Spleen (tissue), 11 donors: ENCODE measurements at regions not wholly inside any gene's neighbourhood (a gene's known extent, or its start where the extent isn't known, plus 50 kb on each side); places are given as distances from the start of the nearest gene placed in this dataset.
"Not testable (repeated sequence)": the region's sequence is repeated elsewhere in the genome, so short reads cannot be mapped to it uniquely, and the experiment has no call there.

Experiments used
- DNase-seq: peaks from one replicate; pipeline ENCODE4 v3.0.0-alpha.2; 2020
- H3K27ac ChIP-seq, 8 donors: fragments of 200-600 bp; sonication (generic) in 7 of 8; 1 replicate in 4 of 8; 2 replicates in 4 of 8; pipeline versions ENCODE4 v1.5.0 to v1.8.0; 2016 to 2021; ENCODE audit warnings: inconsistent platforms in 4 of 8, mild to moderate bottlenecking in 4 of 8, moderate library complexity in 1 of 8
- H3K27me3 ChIP-seq, 7 donors: fragments of 200-600 bp; sonication (generic) in 6 of 7; replicated peaks in 1 of 7; 1 replicate in 4 of 7; 2 replicates in 3 of 7; pipeline versions ENCODE4 v1.5.0 to v1.8.0; 2016 to 2021; ENCODE audit warnings: inconsistent platforms in 3 of 7, mild to moderate bottlenecking in 1 of 7
- H3K36me3 ChIP-seq, 6 donors: fragments of 200-600 bp; sonication (generic) in 5 of 6; 1 replicate in 4 of 6; 2 replicates in 2 of 6; pipeline versions ENCODE4 v1.5.0 to v1.8.0; 2016 to 2021; ENCODE audit warnings: inconsistent platforms in 2 of 6
- H3K4me1 ChIP-seq, 6 donors: fragments of 200-600 bp; sonication (generic) in 5 of 6; 1 replicate in 3 of 6; 2 replicates in 3 of 6; pipeline versions ENCODE4 v1.5.0 to v1.8.0; 2016 to 2021; ENCODE audit warnings: inconsistent platforms in 3 of 6
- H3K4me3 ChIP-seq, 8 donors: fragments of 200-600 bp; sonication (generic) in 7 of 8; 1 replicate in 4 of 8; 2 replicates in 4 of 8; pipeline versions ENCODE4 v1.5.0 to v1.8.0; 2016 to 2021; ENCODE audit warnings: inconsistent platforms in 4 of 8, mild to moderate bottlenecking in 4 of 8, moderate library complexity in 2 of 8
- H3K9me3 ChIP-seq, 8 donors: fragments of 200-600 bp; sonication (generic) in 7 of 8; 1 replicate in 4 of 8; 2 replicates in 4 of 8; pipeline versions ENCODE4 v1.5.0 to v1.8.0; 2016 to 2021; ENCODE audit warnings: inconsistent platforms in 4 of 8
- POLR2A ChIP-seq, 3 donors: fragments of 450-650 bp; IDR thresholded peaks; one replicate each; pipeline ENCODE4 v1.5.1; 2017; ENCODE audit warnings: antibody characterized with exemption in 3 of 3, mild to moderate bottlenecking in 1 of 3
- POLR2AphosphoS5 ChIP-seq, 3 donors: sonication (generic); formaldehyde crosslinking; IDR thresholded peaks; one replicate each; pipeline ENCODE4 v1.5.1; 2017; ENCODE audit warnings: antibody characterized with exemption in 3 of 3
- WGBS, 5 donors: extraction: QIAGEN DNeasy Blood & Tissue Kit in 3 of 5; methylation state at CpG; one replicate each; pipeline versions ENCODE4 v1.1.5 to v1.1.7; 2013 to 2018; 5-methylcytosine and 5-hydroxymethylcytosine counted together
- intact Hi-C: fragments of 100-400 bp; cut with DNase I; formaldehyde crosslinking; loops from one replicate; pipeline ENCODE4 v1.15.0; 2023; ENCODE audit warnings: low total_unique reads
- TF ChIP-seq, protein P1 (sequence below), 11 experiments: fragments of 200-600 bp in 7 of 11; fragments of 450-650 bp in 4 of 11; sonication (generic) in 4 of 11; IDR thresholded peaks in 8 of 11; conservative IDR thresholded peaks in 3 of 11; 1 replicate in 7 of 11; 2 replicates in 4 of 11; pipeline versions ENCODE4 v1.4.0 to v1.8.0; 2016 to 2021; ENCODE audit warnings: antibody characterized with exemption in 11 of 11, inconsistent platforms in 4 of 11, mild to moderate bottlenecking in 1 of 11
- donor health status: healthy with polysubstance abuse.
- donor health status: DM: no; HTN: no; CAD: no; lungs with moderate emphysema.
- donor health status: DM: no; HTN: no; CAD: no.
- donor health status: Bipolar disorder and iron deficiency.
- donor health status: healthy.
- donor health status: DM: no; HTN: no; CAD: no.
- donor health status: DM: yes; HTN: yes; CAD: no.

DNA sequence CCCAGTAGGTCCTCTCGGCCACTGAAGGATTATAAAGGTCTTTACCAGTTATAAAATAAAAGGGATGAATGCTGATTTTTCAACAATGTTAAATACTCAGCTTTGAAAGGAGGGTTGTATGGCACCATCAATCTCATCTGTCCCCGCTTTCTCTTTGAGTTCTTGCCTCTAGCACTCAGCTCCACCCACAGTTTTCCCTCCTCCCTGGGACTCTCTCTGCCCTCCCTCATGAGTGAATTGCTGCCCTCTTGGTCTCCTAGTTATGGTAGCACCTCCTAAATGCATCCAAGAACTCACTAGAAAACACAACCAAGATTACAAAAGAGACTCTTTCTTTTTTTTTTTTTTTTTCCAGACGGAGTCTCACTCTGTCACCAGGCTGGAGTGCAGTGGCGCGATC is 91.0 kb downstream of the TEX35 start:
- WGBS, 5 donors: 90 to 99% (median 94%) methylated on average over 5 of the region's 5 CpGs
- H3K27me3 ChIP-seq: no peaks in the 10 kb centered on the region
- H3K27ac ChIP-seq: peak overlapping the region in 5 of 8 donors; percentile 76 to 89 (median 81)
- H3K9me3 ChIP-seq: no peaks in the 10 kb centered on the region
- TF ChIP-seq POLR2AphosphoS5 (IDR thresholded peaks at IDR 0.05) (no peak), POLR2A (IDR thresholded peaks at IDR 0.05) (no peak)
- TF ChIP-seq, protein P1, sequence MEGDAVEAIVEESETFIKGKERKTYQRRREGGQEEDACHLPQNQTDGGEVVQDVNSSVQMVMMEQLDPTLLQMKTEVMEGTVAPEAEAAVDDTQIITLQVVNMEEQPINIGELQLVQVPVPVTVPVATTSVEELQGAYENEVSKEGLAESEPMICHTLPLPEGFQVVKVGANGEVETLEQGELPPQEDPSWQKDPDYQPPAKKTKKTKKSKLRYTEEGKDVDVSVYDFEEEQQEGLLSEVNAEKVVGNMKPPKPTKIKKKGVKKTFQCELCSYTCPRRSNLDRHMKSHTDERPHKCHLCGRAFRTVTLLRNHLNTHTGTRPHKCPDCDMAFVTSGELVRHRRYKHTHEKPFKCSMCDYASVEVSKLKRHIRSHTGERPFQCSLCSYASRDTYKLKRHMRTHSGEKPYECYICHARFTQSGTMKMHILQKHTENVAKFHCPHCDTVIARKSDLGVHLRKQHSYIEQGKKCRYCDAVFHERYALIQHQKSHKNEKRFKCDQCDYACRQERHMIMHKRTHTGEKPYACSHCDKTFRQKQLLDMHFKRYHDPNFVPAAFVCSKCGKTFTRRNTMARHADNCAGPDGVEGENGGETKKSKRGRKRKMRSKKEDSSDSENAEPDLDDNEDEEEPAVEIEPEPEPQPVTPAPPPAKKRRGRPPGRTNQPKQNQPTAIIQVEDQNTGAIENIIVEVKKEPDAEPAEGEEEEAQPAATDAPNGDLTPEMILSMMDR (IDR thresholded peaks at IDR 0.05 in 8 of 11, conservative IDR thresholded peaks at IDR 0.05 in 3 of 11): no peak
- no peaks in the 10 kb centered on the region for H3K36me3 ChIP-seq
- H3K4me3 ChIP-seq: no peak overlapping the region
- intact Hi-C loops: no loop called here
- peaks cover 5 to 55% (median 25%) of the 10 kb centered on the region in 6 donors for H3K4me1 ChIP-seq
- no peak for DNase-seq

GRCh38 chr1:178606839-178607238 is 93.9 kb downstream of the TEX35 start:
- Histone ChIP-seq H3K27ac (peak overlapping the region; percentile 63 to 89 (median 78)), H3K4me3 (no peak overlapping the region), H3K27me3 (no peaks in the 10 kb centered on the region), H3K4me1 (peaks cover 6 to 61% (median 30%) of the 10 kb centered on the region in 6 donors), H3K9me3 (no peaks in the 10 kb centered on the region), H3K36me3 (no peaks in the 10 kb centered on the region)
- WGBS, 5 donors: 85 to 98% (median 92%) methylated on average over 2 of the region's 2 CpGs
- no peak for DNase-seq
- intact Hi-C loops: no loop called here
- TF ChIP-seq, protein P1 (IDR thresholded peaks at IDR 0.05 in 8 of 11, conservative IDR thresholded peaks at IDR 0.05 in 3 of 11): no peak

DNA sequence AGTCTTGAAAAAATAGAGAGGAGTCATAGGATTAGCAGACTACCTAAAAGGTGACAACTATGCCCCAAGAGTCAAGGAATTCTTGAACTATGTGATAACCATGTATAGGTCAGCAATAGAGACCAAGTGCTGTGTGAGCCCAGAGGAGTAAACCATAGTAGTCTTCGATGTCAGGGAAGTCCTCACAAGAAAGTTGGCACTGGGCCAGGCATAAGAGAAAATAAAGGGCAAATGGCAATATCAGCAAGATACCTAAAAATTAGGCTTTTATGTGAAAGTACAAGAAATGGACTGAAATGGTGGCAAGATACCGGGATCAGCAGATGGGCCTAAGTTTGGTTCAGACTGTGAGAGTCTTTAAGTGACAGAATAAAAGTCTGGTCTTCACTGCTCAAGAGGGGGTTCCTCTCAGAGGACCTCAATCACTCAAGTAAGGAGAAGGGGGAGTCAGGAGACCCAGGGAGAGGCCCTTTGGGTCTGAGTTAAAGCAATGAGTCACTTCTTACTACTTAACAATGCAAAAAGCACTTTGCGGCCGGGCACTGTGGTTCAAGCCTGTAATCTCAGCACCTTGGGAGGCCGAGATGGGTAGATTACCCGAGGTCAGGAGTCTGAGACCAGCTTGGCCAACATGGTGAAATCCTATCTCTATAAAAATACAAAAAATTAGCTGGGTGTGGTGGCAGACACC is 95.0 kb downstream of the TEX35 start:
- 47 to 59% (median 55%) methylated on average over 6 of the region's 6 CpGs for WGBS, 5 donors
- no peaks in the 10 kb centered on the region for H3K27me3 ChIP-seq
- peak overlapping the region in 7 of 8 donors; percentile 70 to 89 (median 80) for H3K27ac ChIP-seq
- H3K4me3 ChIP-seq: no peak overlapping the region
- intact Hi-C loops: no loop called here
- H3K4me1 ChIP-seq: peaks cover 6 to 61% (median 30%) of the 10 kb centered on the region in 6 donors
- no peak for TF ChIP-seq POLR2A (IDR thresholded peaks at IDR 0.05)
- no peak for TF ChIP-seq POLR2AphosphoS5 (IDR thresholded peaks at IDR 0.05)
- TF ChIP-seq, protein P1 (IDR thresholded peaks at IDR 0.05 in 8 of 11, conservative IDR thresholded peaks at IDR 0.05 in 3 of 11): no peak
- no peaks in the 10 kb centered on the region for H3K36me3 ChIP-seq
- DNase-seq: no peak
- no peaks in the 10 kb centered on the region for H3K9me3 ChIP-seq

DNA sequence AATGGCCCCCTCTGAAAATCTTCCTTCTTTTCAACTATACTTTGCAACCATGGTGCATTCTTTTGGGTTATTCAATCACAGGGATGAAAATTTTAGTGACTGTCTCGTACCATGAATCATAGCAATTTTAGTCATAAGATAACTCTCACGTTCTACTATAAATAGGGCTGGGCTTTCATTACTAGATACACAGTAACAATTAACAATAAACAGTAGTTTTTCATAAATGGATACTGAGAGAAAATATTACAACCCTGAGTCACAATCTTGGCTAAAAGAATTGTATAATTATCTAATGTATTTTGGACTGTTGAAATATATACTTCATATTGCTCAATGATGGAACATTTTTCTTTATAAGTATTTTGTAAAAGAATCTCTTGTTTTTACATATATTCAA is 96.1 kb downstream of the TEX35 start:
- Histone ChIP-seq H3K4me3 (no peak overlapping the region), H3K9me3 (no peaks in the 10 kb centered on the region), H3K4me1 (peaks cover 6 to 56% (median 30%) of the 10 kb centered on the region in 6 donors), H3K27ac (peak overlapping the region; percentile 35 to 89 (median 78)), H3K27me3 (no peaks in the 10 kb centered on the region), H3K36me3 (no peaks in the 10 kb centered on the region)
- intact Hi-C loops: no loop called here
- TF ChIP-seq, protein P1 (IDR thresholded peaks at IDR 0.05 in 8 of 11, conservative IDR thresholded peaks at IDR 0.05 in 3 of 11): no peak
- no peak for TF ChIP-seq POLR2A (IDR thresholded peaks at IDR 0.05)
- TF ChIP-seq POLR2AphosphoS5 (IDR thresholded peaks at IDR 0.05): no peak
- WGBS, 5 donors: 37 to 63% (median 46%) methylated on average over 2 of the region's 2 CpGs
- DNase-seq: no peak

DNA sequence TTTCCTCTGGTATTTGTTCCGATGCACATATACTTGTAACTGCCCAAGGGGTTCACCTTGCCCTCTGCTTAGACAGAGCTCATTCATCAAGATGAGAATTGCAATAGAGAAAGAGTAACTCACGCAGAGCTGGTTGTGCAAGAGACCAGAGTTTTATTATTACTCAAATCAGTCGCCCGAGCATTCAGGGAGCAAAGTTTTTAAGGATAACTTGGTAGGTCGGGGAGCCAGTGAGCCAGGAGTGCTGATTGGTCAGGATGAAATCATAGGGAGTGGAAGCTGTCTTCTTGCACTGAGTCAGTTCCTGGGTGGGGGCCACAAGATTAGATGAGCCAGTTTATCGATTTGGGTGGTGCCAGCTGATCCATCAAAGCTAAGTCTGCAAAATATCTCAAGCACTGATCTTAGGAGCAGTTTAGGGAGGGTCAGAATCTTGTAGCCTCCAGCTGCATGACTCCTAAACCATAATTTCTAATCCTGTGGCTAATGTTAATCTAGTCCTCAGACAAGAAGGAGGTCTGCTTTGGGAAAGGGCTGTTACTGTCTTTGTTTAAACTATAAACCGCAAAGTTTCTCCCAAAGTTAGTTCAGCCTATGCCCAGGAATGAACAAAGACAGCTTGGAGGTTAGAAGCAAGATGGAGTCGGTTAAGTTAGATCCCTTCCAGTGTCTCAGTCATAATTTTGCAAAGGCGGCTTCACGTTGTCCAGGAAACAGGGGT is 97.9 kb downstream of the TEX35 start:
- H3K27me3 ChIP-seq, intact Hi-C loops, H3K27ac ChIP-seq, DNase-seq, H3K36me3 ChIP-seq, H3K4me3 ChIP-seq, H3K9me3 ChIP-seq: not testable (repeated sequence)
- peaks cover 6 to 43% (median 25%) of the 10 kb centered on the region in 6 donors for H3K4me1 ChIP-seq
- 69 to 87% (median 77%) methylated on average over 10 of the region's 10 CpGs for WGBS, 5 donors
